ENCODE measurements at regions not wholly inside any gene's neighbourhood (a gene's known extent, or its start where the extent isn't known, plus 50 kb on each side); places are given as distances from the start of the nearest gene placed in this dataset.

- intact Hi-C loops (cut with micrococcal nuclease; ENCODE audit: unreplicated experiment), result no loop called here
- BruUV-seq (replicated peaks), result no TSS peak
Measured at GRCh38 chr12:97082029-97082428, 175.0 kb downstream of the NEDD1 start.

GRCh38 chr12:97093187-97093683 is 186.2 kb downstream of the NEDD1 start:
- no peaks in the 10 kb centered on the region for H3K36me3 ChIP-seq (ENCODE audit: low read depth)
- H3K27ac ChIP-seq, result no peak overlapping the region
- no peaks in the 10 kb centered on the region for H3K79me2 ChIP-seq (ENCODE audit: low read depth)
- no peaks in the 10 kb centered on the region for H3F3A ChIP-seq (ENCODE audit: insufficient read depth, low read depth)
- ChIA-PET POLR2A (ENCODE audit: unreplicated experiment) (no interaction called here), CTCF (no interaction called here)
- no peaks in the 10 kb centered on the region for H3K9me2 ChIP-seq (ENCODE audit: insufficient read depth)
- no peaks in the 10 kb centered on the region for H4K20me1 ChIP-seq (ENCODE audit: insufficient read depth)
- H3K4me1 ChIP-seq (replicated peaks; ENCODE audit: insufficient read depth), result no peaks in the 10 kb centered on the region
- no peak for TF ChIP-seq CTCF (conservative IDR thresholded peaks at IDR 0.05)
- TF ChIP-seq EZH2 (IDR thresholded peaks at IDR 0.05; ENCODE audit: low read depth), result no peak
- intact Hi-C loops (cut with micrococcal nuclease; ENCODE audit: unreplicated experiment), result no loop called here
- no peak overlapping the region for H2AFZ ChIP-seq
- BruUV-seq (replicated peaks), result no TSS peak
- no peaks in the 10 kb centered on the region for H3K27me3 ChIP-seq (ENCODE audit: insufficient read depth, low read depth)
- no peak for DNase-seq
- H3K9me3 ChIP-seq (ENCODE audit: insufficient read depth, low read depth), result no peaks in the 10 kb centered on the region
- no peak overlapping the region for H3K4me2 ChIP-seq
- no peak overlapping the region for H3K4me3 ChIP-seq

More at GRCh38 chr12:97082029-97082428, 175.0 kb downstream of the NEDD1 start:
- H4K20me1 ChIP-seq (ENCODE audit: insufficient read depth), result no peaks in the 10 kb centered on the region
- H3K27me3 ChIP-seq (ENCODE audit: insufficient read depth, low read depth), result no peaks in the 10 kb centered on the region
- ChIA-PET CTCF (no interaction called here), POLR2A (ENCODE audit: unreplicated experiment) (no interaction called here)
- H3K27ac ChIP-seq, result no peak overlapping the region
- H3K4me1 ChIP-seq (replicated peaks; ENCODE audit: insufficient read depth), result no peaks in the 10 kb centered on the region
- H3K4me3 ChIP-seq, result no peak overlapping the region
- H3F3A ChIP-seq (ENCODE audit: insufficient read depth, low read depth), result no peaks in the 10 kb centered on the region
- H2AFZ ChIP-seq, result no peak overlapping the region
- TF ChIP-seq CTCF (conservative IDR thresholded peaks at IDR 0.05) (no peak), EZH2 (IDR thresholded peaks at IDR 0.05; ENCODE audit: low read depth) (no peak)
- DNase-seq, result no peak
- H3K9me2 ChIP-seq (ENCODE audit: insufficient read depth), result peaks cover 5% of the 10 kb centered on the region; the same call in 1 of the 2 replicates
- H3K4me2 ChIP-seq, result no peak overlapping the region
- H3K9me3 ChIP-seq (ENCODE audit: insufficient read depth, low read depth), result no peaks in the 10 kb centered on the region
- no peaks in the 10 kb centered on the region for H3K79me2 ChIP-seq (ENCODE audit: low read depth)
- no peaks in the 10 kb centered on the region for H3K36me3 ChIP-seq (ENCODE audit: low read depth)

- DNase-seq, result no peak
- BruUV-seq (replicated peaks), result no TSS peak
- H3K79me2 ChIP-seq (ENCODE audit: low read depth), result no peaks in the 10 kb centered on the region
- no peaks in the 10 kb centered on the region for H3K4me1 ChIP-seq (replicated peaks; ENCODE audit: insufficient read depth)
- H3K4me2 ChIP-seq, result no peak overlapping the region
- no peaks in the 10 kb centered on the region for H3K27me3 ChIP-seq (ENCODE audit: insufficient read depth, low read depth)
- intact Hi-C loops (cut with micrococcal nuclease; ENCODE audit: unreplicated experiment), result no loop called here
- H3K4me3 ChIP-seq, result no peak overlapping the region
- no peak overlapping the region for H3K27ac ChIP-seq
- no peaks in the 10 kb centered on the region for H3K36me3 ChIP-seq (ENCODE audit: low read depth)
- ChIA-PET POLR2A (ENCODE audit: unreplicated experiment) (no interaction called here), CTCF (no interaction called here)
- no peaks in the 10 kb centered on the region for H4K20me1 ChIP-seq (ENCODE audit: insufficient read depth)
- no peak overlapping the region for H2AFZ ChIP-seq
- TF ChIP-seq CTCF (conservative IDR thresholded peaks at IDR 0.05) (no peak), EZH2 (IDR thresholded peaks at IDR 0.05; ENCODE audit: low read depth) (no peak)
- no peaks in the 10 kb centered on the region for H3K9me2 ChIP-seq (ENCODE audit: insufficient read depth)
- no peaks in the 10 kb centered on the region for H3F3A ChIP-seq (ENCODE audit: insufficient read depth, low read depth)
- no peaks in the 10 kb centered on the region for H3K9me3 ChIP-seq (ENCODE audit: insufficient read depth, low read depth)
Measured at GRCh38 chr12:97097734-97098133, 190.7 kb downstream of the NEDD1 start.
